ENCODE measurements at regions not wholly inside any gene's neighbourhood (a gene's known extent, or its start where the extent isn't known, plus 50 kb on each side); places are given as distances from the start of the nearest gene placed in this dataset.

GRCh38 chr7:98779800-98780587 lies 89.8 kb downstream of the TMEM130 start:
- no peaks in the 10 kb centered on the region for H3K36me3 ChIP-seq (replicated peaks; ENCODE audit: insufficient read depth, low read length)
- no peak overlapping the region for H2AFZ ChIP-seq (ENCODE audit: low read length)
- H3K27ac ChIP-seq (ENCODE audit: low read length), result no peak overlapping the region
- H3K79me2 ChIP-seq (ENCODE audit: low read length), result no peaks in the 10 kb centered on the region
- no peak overlapping the region for H3K4me3 ChIP-seq (ENCODE audit: low read length)
- no peak overlapping the region for H3K9ac ChIP-seq (ENCODE audit: low read length)
- H3K9me2 ChIP-seq (replicated peaks; ENCODE audit: insufficient read depth, low read length), result no peaks in the 10 kb centered on the region
- no peaks in the 10 kb centered on the region for H3K4me1 ChIP-seq (ENCODE audit: low read length)
- no peaks in the 10 kb centered on the region for H3K9me3 ChIP-seq (replicated peaks; ENCODE audit: insufficient read depth, low read length)
- H3F3A ChIP-seq (ENCODE audit: insufficient read depth, low read length), result no peaks in the 10 kb centered on the region
- no peaks in the 10 kb centered on the region for H4K20me1 ChIP-seq (ENCODE audit: insufficient read depth, low read length)
- TF ChIP-seq EZH2 (optimal IDR thresholded peaks at IDR 0.05; ENCODE audit: low read depth, low read length) (no peak), EZH2phosphoT487 (IDR thresholded peaks at IDR 0.05; ENCODE audit: low read length) (no peak)
- no peak for DNase-seq
- H3K27me3 ChIP-seq (replicated peaks; ENCODE audit: insufficient read depth, low read length), result 0 out of 2 replicates have a peak, but pooled peaks cover 6% of the 10 kb centered on the region
- H3K4me2 ChIP-seq (ENCODE audit: low read depth, low read length), result no peak overlapping the region

- 0 out of 2 replicates have a peak, but pooled peaks cover 6% of the 10 kb centered on the region for H3K27me3 ChIP-seq (replicated peaks; ENCODE audit: insufficient read depth, low read length)
- H3K4me3 ChIP-seq (ENCODE audit: low read length), result no peak overlapping the region
- H3K4me1 ChIP-seq (ENCODE audit: low read length), result no peaks in the 10 kb centered on the region
- H3K27ac ChIP-seq (ENCODE audit: low read length), result no peak overlapping the region
- H3K36me3 ChIP-seq (replicated peaks; ENCODE audit: insufficient read depth, low read length), result no peaks in the 10 kb centered on the region
- no peaks in the 10 kb centered on the region for H3F3A ChIP-seq (ENCODE audit: insufficient read depth, low read length)
- no peaks in the 10 kb centered on the region for H3K9me2 ChIP-seq (replicated peaks; ENCODE audit: insufficient read depth, low read length)
- H3K9ac ChIP-seq (ENCODE audit: low read length), result no peak overlapping the region
- H4K20me1 ChIP-seq (ENCODE audit: insufficient read depth, low read length), result no peaks in the 10 kb centered on the region
- no peak for DNase-seq
- H2AFZ ChIP-seq (ENCODE audit: low read length), result no peak overlapping the region
- no peaks in the 10 kb centered on the region for H3K9me3 ChIP-seq (replicated peaks; ENCODE audit: insufficient read depth, low read length)
- H3K4me2 ChIP-seq (ENCODE audit: low read depth, low read length), result no peak overlapping the region
- TF ChIP-seq EZH2phosphoT487 (IDR thresholded peaks at IDR 0.05; ENCODE audit: low read length), result no peak
- TF ChIP-seq, protein P1, sequence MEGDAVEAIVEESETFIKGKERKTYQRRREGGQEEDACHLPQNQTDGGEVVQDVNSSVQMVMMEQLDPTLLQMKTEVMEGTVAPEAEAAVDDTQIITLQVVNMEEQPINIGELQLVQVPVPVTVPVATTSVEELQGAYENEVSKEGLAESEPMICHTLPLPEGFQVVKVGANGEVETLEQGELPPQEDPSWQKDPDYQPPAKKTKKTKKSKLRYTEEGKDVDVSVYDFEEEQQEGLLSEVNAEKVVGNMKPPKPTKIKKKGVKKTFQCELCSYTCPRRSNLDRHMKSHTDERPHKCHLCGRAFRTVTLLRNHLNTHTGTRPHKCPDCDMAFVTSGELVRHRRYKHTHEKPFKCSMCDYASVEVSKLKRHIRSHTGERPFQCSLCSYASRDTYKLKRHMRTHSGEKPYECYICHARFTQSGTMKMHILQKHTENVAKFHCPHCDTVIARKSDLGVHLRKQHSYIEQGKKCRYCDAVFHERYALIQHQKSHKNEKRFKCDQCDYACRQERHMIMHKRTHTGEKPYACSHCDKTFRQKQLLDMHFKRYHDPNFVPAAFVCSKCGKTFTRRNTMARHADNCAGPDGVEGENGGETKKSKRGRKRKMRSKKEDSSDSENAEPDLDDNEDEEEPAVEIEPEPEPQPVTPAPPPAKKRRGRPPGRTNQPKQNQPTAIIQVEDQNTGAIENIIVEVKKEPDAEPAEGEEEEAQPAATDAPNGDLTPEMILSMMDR (IDR thresholded peaks at IDR 0.05; ENCODE audit: low read length), result no peak
- no peak for TF ChIP-seq EZH2 (optimal IDR thresholded peaks at IDR 0.05; ENCODE audit: low read depth, low read length)
- no peaks in the 10 kb centered on the region for H3K79me2 ChIP-seq (ENCODE audit: low read length)
These were observed 85.5 kb downstream of the TMEM130 start for GRCh38 chr7:98784216-98784785.

DNA sequence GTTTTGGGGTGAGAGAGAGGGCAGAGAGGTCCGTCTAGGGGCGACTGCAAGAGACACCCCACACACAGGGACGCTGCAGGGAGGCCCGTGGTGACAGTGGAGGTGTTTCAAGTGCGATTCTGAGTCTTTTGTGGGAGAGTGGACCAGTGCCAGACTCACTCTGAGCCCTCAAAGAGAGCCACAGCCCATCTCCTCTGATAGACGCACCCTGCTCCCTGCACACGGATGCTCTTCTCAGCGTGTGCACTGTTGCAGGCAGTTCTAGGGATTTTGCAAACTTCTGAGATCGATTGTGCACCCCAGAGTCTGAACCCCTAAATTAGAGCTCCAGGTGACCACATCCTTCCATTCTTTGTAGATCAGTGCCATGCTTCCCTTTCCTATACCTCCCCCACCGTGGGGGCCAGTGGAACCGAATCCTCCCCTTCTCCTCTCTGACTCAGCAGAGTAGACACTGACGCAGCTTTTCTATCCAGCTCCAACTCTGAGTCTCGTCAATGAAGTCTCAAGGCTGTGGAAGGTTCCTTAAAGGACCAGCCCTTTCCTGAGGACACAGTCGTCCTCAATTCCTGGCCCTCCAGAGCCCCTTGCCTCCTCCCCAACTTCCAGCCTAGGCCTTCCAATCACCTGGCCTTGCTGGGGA lies 83.8 kb downstream of the TMEM130 start:
- H3K9ac ChIP-seq (ENCODE audit: low read length), result no peak overlapping the region
- no peaks in the 10 kb centered on the region for H3F3A ChIP-seq (ENCODE audit: insufficient read depth, low read length)
- no peaks in the 10 kb centered on the region for H3K9me2 ChIP-seq (replicated peaks; ENCODE audit: insufficient read depth, low read length)
- no peaks in the 10 kb centered on the region for H4K20me1 ChIP-seq (ENCODE audit: insufficient read depth, low read length)
- H2AFZ ChIP-seq (ENCODE audit: low read length), result no peak overlapping the region
- TF ChIP-seq EZH2 (optimal IDR thresholded peaks at IDR 0.05; ENCODE audit: low read depth, low read length) (no peak), EZH2phosphoT487 (IDR thresholded peaks at IDR 0.05; ENCODE audit: low read length) (no peak)
- TF ChIP-seq, protein P1 (IDR thresholded peaks at IDR 0.05; ENCODE audit: low read length), result no peak
- H3K36me3 ChIP-seq (replicated peaks; ENCODE audit: insufficient read depth, low read length), result no peaks in the 10 kb centered on the region
- DNase-seq, result no peak
- H3K4me3 ChIP-seq (ENCODE audit: low read length), result no peak overlapping the region
- no peak overlapping the region for H3K4me2 ChIP-seq (ENCODE audit: low read depth, low read length)
- no peaks in the 10 kb centered on the region for H3K27me3 ChIP-seq (replicated peaks; ENCODE audit: insufficient read depth, low read length)
- H3K4me1 ChIP-seq (ENCODE audit: low read length), result no peaks in the 10 kb centered on the region
- H3K79me2 ChIP-seq (ENCODE audit: low read length), result no peaks in the 10 kb centered on the region
- H3K9me3 ChIP-seq (replicated peaks; ENCODE audit: insufficient read depth, low read length), result no peaks in the 10 kb centered on the region
- no peak overlapping the region for H3K27ac ChIP-seq (ENCODE audit: low read length)

Data from MM.1S (cell line).